OCI-LY1 (cell line): ENCODE measurements at regions not wholly inside any gene's neighbourhood (a gene's known extent, or its start where the extent isn't known, plus 50 kb on each side); places are given as distances from the start of the nearest gene placed in this dataset.

ENCODE experiments used
- H2AFZ ChIP-seq: fragments of 200-600 bp; sonication (generic), shearing (Covaris generic); 2 replicates; pipeline ENCODE4 v1.6.0; 2014; ENCODE audit warnings: antibody characterized with exemption, mild to moderate bottlenecking, low read length
- H3F3A ChIP-seq: fragments of 200-600 bp; sonication (generic), shearing (Covaris generic); 2 replicates; pipeline ENCODE4 v1.6.0; 2014; ENCODE audit warnings: mild to moderate bottlenecking, antibody characterized with exemption, low read length, moderate library complexity; ENCODE audit not compliant: insufficient read depth
- H3K27ac ChIP-seq: fragments of 200-600 bp; sonication (generic); 2 replicates; pipeline ENCODE4 v1.5.1; 2014; ENCODE audit warnings: low read length, mixed run types, mild to moderate bottlenecking, low read depth; ENCODE audit not compliant: poor library complexity, severe bottlenecking
- H3K27me3 ChIP-seq: fragments of 200-600 bp; sonication (generic); 2 replicates; pipeline ENCODE4 v1.6.0; 2014; ENCODE audit warnings: antibody characterized with exemption, mild to moderate bottlenecking, low read length, moderate library complexity; ENCODE audit not compliant: insufficient read depth
- H3K36me3 ChIP-seq: fragments of 200-600 bp; sonication (generic); 2 replicates; pipeline ENCODE4 v1.6.1; 2014; ENCODE audit warnings: mild to moderate bottlenecking, antibody characterized with exemption, low read length, moderate library complexity, mixed read lengths; ENCODE audit not compliant: insufficient read depth
- H3K4me1 ChIP-seq: fragments of 200-600 bp; sonication (generic); 2 replicates; pipeline ENCODE4 v1.5.1; 2014; ENCODE audit warnings: mild to moderate bottlenecking, low read length, moderate library complexity; ENCODE audit not compliant: insufficient read depth, severe bottlenecking
- H3K4me2 ChIP-seq: fragments of 200-600 bp; sonication (generic), shearing (Covaris generic); 2 replicates; pipeline ENCODE4 v1.6.1; 2014; ENCODE audit warnings: low read length
- H3K4me3 ChIP-seq: fragments of 200-600 bp; sonication (generic); 2 replicates; pipeline ENCODE4 v1.5.1; 2014; ENCODE audit warnings: low read length, low read depth, mild to moderate bottlenecking, mixed read lengths; ENCODE audit not compliant: poor library complexity, severe bottlenecking
- H3K79me2 ChIP-seq: fragments of 200-600 bp; shearing (Covaris generic); 2 replicates; pipeline ENCODE4 v1.6.1; 2016; ENCODE audit warnings: mixed run types, low read length, mixed read lengths; ENCODE audit not compliant: insufficient read depth
- H3K9ac ChIP-seq: fragments of 200-600 bp; sonication (generic), shearing (Covaris generic); 2 replicates; pipeline ENCODE4 v1.6.1; 2014; ENCODE audit warnings: mild to moderate bottlenecking, low read length, mixed read lengths
- H3K9me2 ChIP-seq: fragments of 200-600 bp; sonication (generic), shearing (Covaris generic); 2 replicates; pipeline ENCODE4 v1.6.1; 2014; ENCODE audit warnings: low read depth, mild to moderate bottlenecking, low read length, mixed read lengths
- H3K9me3 ChIP-seq: fragments of 200-600 bp; shearing (Covaris generic); 2 replicates; pipeline ENCODE4 v1.6.1; 2014; ENCODE audit warnings: low read length, mixed read lengths
- H4K20me1 ChIP-seq: fragments of 200-600 bp; sonication (generic), shearing (Covaris generic); 2 replicates; pipeline ENCODE4 v1.6.0; 2016; ENCODE audit warnings: mild to moderate bottlenecking, low read length; ENCODE audit not compliant: insufficient read depth
- EZH2 ChIP-seq: fragments of 200-600 bp; sonication (generic), shearing (Covaris generic); IDR thresholded peaks from 2 replicates; pipeline ENCODE4 v1.8.0; 2017; ENCODE audit warnings: borderline replicate concordance, mixed run types, mild to moderate bottlenecking, antibody characterized with exemption, low read length, moderate library complexity, mixed read lengths
- TF ChIP-seq, protein P1 (sequence below): fragments of 200-600 bp; sonication (generic), shearing (Covaris generic); IDR thresholded peaks from 2 replicates; pipeline ENCODE4 v1.5.1; 2017; ENCODE audit warnings: mild to moderate bottlenecking, antibody characterized with exemption, low read length, moderate library complexity, mixed read lengths

- Histone ChIP-seq H3K36me3 (no peaks in the 10 kb centered on the region), H3K4me3 (no peak overlapping the region), H3K9ac (no peak overlapping the region), H3F3A (no peaks in the 10 kb centered on the region), H4K20me1 (no peaks in the 10 kb centered on the region), H3K79me2 (no peaks in the 10 kb centered on the region), H3K27me3 (no peaks in the 10 kb centered on the region), H3K4me2 (no peak overlapping the region), H3K9me3 (no peaks in the 10 kb centered on the region), H3K27ac (no peak overlapping the region), H3K4me1 (no peaks in the 10 kb centered on the region), H2AFZ (no peak overlapping the region), H3K9me2 (no peaks in the 10 kb centered on the region)
- TF ChIP-seq EZH2, result no peak
- TF ChIP-seq, protein P1, sequence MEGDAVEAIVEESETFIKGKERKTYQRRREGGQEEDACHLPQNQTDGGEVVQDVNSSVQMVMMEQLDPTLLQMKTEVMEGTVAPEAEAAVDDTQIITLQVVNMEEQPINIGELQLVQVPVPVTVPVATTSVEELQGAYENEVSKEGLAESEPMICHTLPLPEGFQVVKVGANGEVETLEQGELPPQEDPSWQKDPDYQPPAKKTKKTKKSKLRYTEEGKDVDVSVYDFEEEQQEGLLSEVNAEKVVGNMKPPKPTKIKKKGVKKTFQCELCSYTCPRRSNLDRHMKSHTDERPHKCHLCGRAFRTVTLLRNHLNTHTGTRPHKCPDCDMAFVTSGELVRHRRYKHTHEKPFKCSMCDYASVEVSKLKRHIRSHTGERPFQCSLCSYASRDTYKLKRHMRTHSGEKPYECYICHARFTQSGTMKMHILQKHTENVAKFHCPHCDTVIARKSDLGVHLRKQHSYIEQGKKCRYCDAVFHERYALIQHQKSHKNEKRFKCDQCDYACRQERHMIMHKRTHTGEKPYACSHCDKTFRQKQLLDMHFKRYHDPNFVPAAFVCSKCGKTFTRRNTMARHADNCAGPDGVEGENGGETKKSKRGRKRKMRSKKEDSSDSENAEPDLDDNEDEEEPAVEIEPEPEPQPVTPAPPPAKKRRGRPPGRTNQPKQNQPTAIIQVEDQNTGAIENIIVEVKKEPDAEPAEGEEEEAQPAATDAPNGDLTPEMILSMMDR, result no peak
Measured at GRCh38 chr4:79064806-79065205, 125.6 kb upstream of the PAQR3 start.

- Histone ChIP-seq H3K4me3 (no peak overlapping the region), H3K27ac (no peak overlapping the region), H3K79me2 (no peaks in the 10 kb centered on the region), H3K4me2 (no peak overlapping the region), H3K4me1 (no peaks in the 10 kb centered on the region), H4K20me1 (no peaks in the 10 kb centered on the region), H3K36me3 (no peaks in the 10 kb centered on the region), H3K9me3 (no peaks in the 10 kb centered on the region), H3K27me3 (no peaks in the 10 kb centered on the region), H3K9me2 (no peaks in the 10 kb centered on the region), H2AFZ (no peak overlapping the region), H3K9ac (no peak overlapping the region), H3F3A (no peaks in the 10 kb centered on the region)
- TF ChIP-seq, protein P1, result no peak
- no peak for TF ChIP-seq EZH2
Measured at GRCh38 chr4:79059631-79060399, 120.6 kb upstream of the PAQR3 start.

- Histone ChIP-seq H3F3A (no peaks in the 10 kb centered on the region), H3K4me3 (no peak overlapping the region), H3K9ac (no peak overlapping the region), H3K79me2 (no peaks in the 10 kb centered on the region), H4K20me1 (no peaks in the 10 kb centered on the region), H3K4me1 (no peaks in the 10 kb centered on the region), H3K9me3 (no peaks in the 10 kb centered on the region), H3K27ac (no peak overlapping the region), H3K27me3 (no peaks in the 10 kb centered on the region), H3K9me2 (no peaks in the 10 kb centered on the region), H3K36me3 (no peaks in the 10 kb centered on the region), H2AFZ (no peak overlapping the region), H3K4me2 (no peak overlapping the region)
- TF ChIP-seq, protein P1, result no peak
- no peak for TF ChIP-seq EZH2
Measured at GRCh38 chr4:79057772-79058171, 118.5 kb upstream of the PAQR3 start.
